Heart left ventricle (tissue), 13 donors: ENCODE measurements at regions not wholly inside any gene's neighbourhood (a gene's known extent, or its start where the extent isn't known, plus 50 kb on each side); places are given as distances from the start of the nearest gene placed in this dataset.

Experiments
- CTCF ChIP-seq, 12 donors: fragments of 200-600 bp; sonication (generic) in 4 of 12; IDR thresholded peaks; one replicate each; pipeline versions ENCODE4 v1.5.0 to v1.8.0; 2018 to 2022; ENCODE audit warnings: antibody characterized with exemption in 12 of 12, mild to moderate bottlenecking in 5 of 12
- POLR2A ChIP-seq, 2 donors: fragments of 450-650 bp; IDR thresholded peaks; one replicate each; pipeline ENCODE4 v1.6.1; 2017; ENCODE audit warnings: antibody characterized with exemption in 2 of 2, mild to moderate bottlenecking in 2 of 2, moderate library complexity in 2 of 2
- donor health status: ischemic (EF 13 %, LVEDD 7.1; RV severe dilation, severe dysfunction).
- donor health status: DM: no; HTN: yes; CAD: no.
- donor health status: DM: no; HTN: no; CAD: no.
- donor health status: ischemic (EF 25% LVEDD 6.9; RV normal size, moderate dysfunction).
- donor health status: ischemic (EF 25% LVEDD 5.7; RV mildly dilated, moderate dysfunction).
- donor health status: ischemic (EF 35%, LVEDD 5.7; RV mildly dilated, moderate dysfunction).
- donor health status: nonischemic (EF 11% LVEDD 7.7; RV severe dilation, severe dysfunction).
- donor health status: DM: yes; HTN: yes; CAD: no.
- donor health status: PGD.
- donor health status: ischemic (EF 29% LVEDD 5.4; RV normal size, mild dysfunction).
- donor health status: nonischemic (EF 23%, LVEDD 6.1; RV moderate dilation, normal function).

- no peak for TF ChIP-seq POLR2A (IDR thresholded peaks at IDR 0.05)
- TF ChIP-seq CTCF (IDR thresholded peaks at IDR 0.05): no peak
These were observed 489.5 kb upstream of the JARID2 start for GRCh38 chr6:14756340-14756739.
